ENCODE measurements at regions not wholly inside any gene's neighbourhood (a gene's known extent, or its start where the extent isn't known, plus 50 kb on each side); places are given as distances from the start of the nearest gene placed in this dataset.

- TF ChIP-seq ELF1 (IDR thresholded peaks at IDR 0.05; ENCODE audit: borderline replicate concordance, low read depth): no peak
- no peak for TF ChIP-seq TCF7L2 (IDR thresholded peaks at IDR 0.05; ENCODE audit: borderline replicate concordance, extremely low read depth, insufficient read depth, insufficient read length)
- TF ChIP-seq POLR2AphosphoS5 (IDR thresholded peaks at IDR 0.05; ENCODE audit: low read depth, low read length): no peak
- TF ChIP-seq SIN3A (IDR thresholded peaks at IDR 0.05; ENCODE audit: low read depth): no peak
These were observed 361.0 kb upstream of the NFE2L3 start (continued) for GRCh38 chr7:25790963-25791362.

- no peaks in the 10 kb centered on the region for H3K9me3 ChIP-seq (ENCODE audit: control insufficient read depth in 1 of 2, insufficient read depth in 1 of 2, low read depth in 1 of 2, low read length in 2 of 2)
- no peaks in the 10 kb centered on the region for H3K79me2 ChIP-seq (ENCODE audit: insufficient read depth, low read length)
- intact Hi-C loops (cut with micrococcal nuclease): no loop called here
- ATAC-seq (no peak), DNase-seq (ENCODE audit: low read depth, low spot score) (no peak)
- H3K4me3 ChIP-seq (replicated peaks in 1 of 2; ENCODE audit: low read depth in 1 of 2, low read length in 2 of 2): no peak overlapping the region
- ChIA-PET POLR2A (no interaction called here), RAD21 (ENCODE audit: low non-redundant PET in 1 of 2, low total read pairs in 2 of 2, uncharacterized antibody in 2 of 2, unreplicated experiment in 2 of 2) (no interaction called here), CTCF (no interaction called here)
- no peak overlapping the region for H2AFZ ChIP-seq (ENCODE audit: low read depth, low read length, poor library complexity, severe bottlenecking)
- no peak overlapping the region for H3K4me2 ChIP-seq (ENCODE audit: low read length)
- no peak for TF ChIP-seq MAX (IDR thresholded peaks at IDR 0.05)
- TF ChIP-seq CBX3 (IDR thresholded peaks at IDR 0.05; ENCODE audit: low read depth): no peak
- TF ChIP-seq CEBPB (IDR thresholded peaks at IDR 0.05; ENCODE audit: low read depth): no peak
- TF ChIP-seq REST (IDR thresholded peaks at IDR 0.05; ENCODE audit: low read depth): no peak
- TF ChIP-seq EGR1 (IDR thresholded peaks at IDR 0.05; ENCODE audit: low read depth): no peak
- no peak for TF ChIP-seq FOSL1 (IDR thresholded peaks at IDR 0.05; ENCODE audit: low read depth)
- TF ChIP-seq CTCF (IDR thresholded peaks at IDR 0.05 in 2 of 3, conservative IDR thresholded peaks at IDR 0.05 in 1 of 3; ENCODE audit: borderline replicate concordance in 1 of 3, insufficient read depth in 1 of 3, low read depth in 2 of 3, low read length in 2 of 3): no peak
- TF ChIP-seq SRF (IDR thresholded peaks at IDR 0.05; ENCODE audit: low read depth): no peak
- TF ChIP-seq ZBTB33 (IDR thresholded peaks at IDR 0.05; ENCODE audit: extremely low read depth, insufficient replicate concordance, low read length): no peak
- no peak for TF ChIP-seq RAD21 (IDR thresholded peaks at IDR 0.05; ENCODE audit: low read depth)
- TF ChIP-seq EZH2phosphoT487 (IDR thresholded peaks at IDR 0.05; ENCODE audit: borderline replicate concordance): no peak
- no peak for TF ChIP-seq SIN3A (IDR thresholded peaks at IDR 0.05; ENCODE audit: low read depth)
- TF ChIP-seq ZFX (IDR thresholded peaks at IDR 0.05): no peak
- no peak for TF ChIP-seq ZNF274 (IDR thresholded peaks at IDR 0.05; ENCODE audit: low read depth, low read length)
- no TSS peak for BruUV-seq (replicated peaks)
- peaks cover 31% of the 10 kb centered on the region for H3K27me3 ChIP-seq (ENCODE audit: insufficient read depth, low read length)
- H3K9me2 ChIP-seq (ENCODE audit: insufficient read depth): no peaks in the 10 kb centered on the region
- no peaks in the 10 kb centered on the region for H3K4me1 ChIP-seq (ENCODE audit: control insufficient read depth in 1 of 2, insufficient read depth in 2 of 2, low read length in 2 of 2)
- no peaks in the 10 kb centered on the region for H3K36me3 ChIP-seq (ENCODE audit: control insufficient read depth in 1 of 2, insufficient read depth in 2 of 2, low read length in 2 of 2)
- H3K9ac ChIP-seq (ENCODE audit: low read length): no peak overlapping the region
- H3K27ac ChIP-seq (ENCODE audit: low read depth, low read length): no peak overlapping the region
- no peaks in the 10 kb centered on the region for H4K20me1 ChIP-seq (ENCODE audit: insufficient read depth)
These were observed 359.4 kb upstream of the NFE2L3 start for GRCh38 chr7:25792586-25792985.

Data from HCT116 (cell line).